GDM1 (cell line): ENCODE measurements at regions not wholly inside any gene's neighbourhood (a gene's known extent, or its start where the extent isn't known, plus 50 kb on each side); places are given as distances from the start of the nearest gene placed in this dataset.
"Not testable (repeated sequence)": the region's sequence is repeated elsewhere in the genome, so short reads cannot be mapped to it uniquely, and the experiment has no call there.

Source experiments
- DNase-seq: peaks from one replicate; lab custom pipeline; 2025; lab: John Stamatoyannopoulos, UW

DNA sequence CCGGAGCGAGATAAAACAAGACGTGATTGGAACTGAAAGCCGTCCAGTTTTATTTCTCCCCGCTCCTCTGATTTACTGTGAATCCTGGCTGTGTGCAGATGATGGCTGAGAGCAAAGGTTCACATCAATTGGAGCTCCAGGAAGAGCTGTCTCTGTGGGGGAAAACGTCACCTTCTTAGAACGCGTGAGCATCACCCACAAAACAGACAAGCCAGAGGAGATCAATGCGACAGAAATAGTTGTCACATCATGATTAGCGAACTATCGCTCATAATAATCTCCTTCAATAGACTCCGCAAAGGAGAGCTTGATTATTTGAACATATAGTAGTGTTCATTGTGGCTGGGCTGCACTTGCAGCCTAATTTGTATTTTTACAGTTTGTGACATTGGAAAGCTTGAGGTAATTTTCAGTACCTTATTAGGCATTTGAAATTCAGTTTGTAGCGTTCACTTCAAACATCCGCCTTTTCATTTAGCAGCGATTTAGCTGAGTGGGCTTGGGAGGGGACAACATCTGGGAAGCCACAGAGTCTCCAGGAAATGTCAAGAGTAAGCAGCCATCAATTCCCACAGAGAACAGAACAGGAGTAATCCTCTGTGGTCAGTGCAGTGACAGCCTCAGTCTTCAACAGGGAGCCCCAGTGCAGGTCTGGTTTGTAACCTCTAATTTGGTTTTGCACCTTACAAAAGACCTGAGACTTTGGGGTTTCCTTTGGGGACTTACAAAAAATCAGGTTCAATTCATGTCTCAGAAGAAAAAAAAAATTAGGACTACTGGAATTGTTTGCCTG is 276.8 kb upstream of the PFKP start:
- DNase-seq: no peak

DNA sequence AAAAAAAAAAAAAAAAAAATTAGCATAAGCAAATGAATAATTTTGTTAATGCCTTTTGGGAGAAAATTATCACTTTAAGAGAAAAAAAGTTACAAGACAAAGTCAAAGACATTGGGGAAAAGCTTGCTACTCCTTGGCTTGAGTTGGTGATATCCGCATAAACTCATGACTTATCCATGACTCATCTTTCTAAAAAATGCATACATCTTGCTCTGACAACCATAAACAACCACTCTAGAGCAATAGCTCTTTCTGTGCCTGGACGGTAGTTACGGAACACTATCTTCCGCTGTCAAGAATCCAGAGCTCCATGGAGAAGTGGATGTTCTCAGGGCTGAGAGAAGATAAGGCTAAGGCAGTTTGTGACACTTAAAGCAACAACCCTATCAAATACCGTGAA is 281.1 kb upstream of the PFKP start:
- DNase-seq: no peak

DNA sequence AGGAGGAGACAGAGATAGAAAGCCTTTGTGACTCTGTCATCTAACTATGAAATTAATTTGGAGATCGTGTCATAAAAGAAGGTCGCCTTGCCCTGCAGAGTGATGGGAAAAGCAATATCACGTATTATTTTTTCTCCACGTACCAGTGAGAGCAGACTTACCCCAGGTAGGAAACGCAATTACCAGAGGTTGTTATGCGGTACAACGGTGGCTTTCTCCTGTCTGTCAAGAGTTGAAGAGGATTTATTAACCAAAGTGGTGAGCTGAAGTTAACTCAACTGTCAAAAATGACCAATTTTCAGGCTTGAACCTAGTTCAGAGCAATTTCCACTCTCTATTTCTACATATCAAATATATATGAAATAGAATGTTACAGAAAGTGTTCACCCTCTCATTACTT is 282.6 kb upstream of the PFKP start:
- DNase-seq: no peak

DNA sequence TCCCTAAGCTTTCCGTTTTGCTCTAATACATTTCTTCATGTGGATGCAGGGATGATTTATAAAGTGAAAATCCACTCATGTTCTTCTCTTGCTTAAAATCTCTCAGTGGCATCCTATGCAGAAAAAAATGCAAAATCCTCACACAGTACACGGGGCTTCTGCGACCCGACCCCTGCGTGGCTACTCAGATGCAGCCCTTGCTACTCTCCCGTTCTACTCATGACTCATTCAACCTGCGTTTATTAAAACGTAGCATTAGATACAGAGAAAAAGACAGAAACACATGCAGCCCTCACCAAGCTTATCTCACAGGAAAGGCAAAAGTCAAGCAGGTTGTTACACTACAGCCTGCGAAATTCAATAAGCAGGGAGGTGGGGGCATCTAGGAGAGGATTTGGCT is 284.4 kb upstream of the PFKP start:
- no peak for DNase-seq

DNA sequence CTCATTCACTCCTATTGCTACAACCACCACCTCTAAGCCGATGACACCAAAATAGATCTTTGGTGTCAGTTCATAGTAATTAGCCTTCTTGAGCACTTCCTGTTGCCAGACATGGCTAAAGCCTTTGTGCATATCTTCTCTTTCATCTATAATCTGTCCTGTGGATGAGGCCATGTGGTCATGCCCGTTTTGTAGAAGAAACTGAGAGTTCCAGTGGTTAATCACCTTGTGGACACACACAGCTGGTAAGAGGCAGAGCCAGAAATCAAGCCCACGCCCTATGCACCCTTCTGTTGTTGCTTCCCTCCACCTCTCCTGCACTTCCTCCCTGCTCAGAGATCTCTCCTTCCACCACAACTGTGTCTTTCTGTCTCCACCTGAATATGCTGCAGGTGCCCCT is 285.1 kb upstream of the PFKP start:
- DNase-seq: no peak

- DNase-seq: no peak
Observed at GRCh38 chr10:2777666-2778355, 289.5 kb upstream of the PFKP start.

DNA sequence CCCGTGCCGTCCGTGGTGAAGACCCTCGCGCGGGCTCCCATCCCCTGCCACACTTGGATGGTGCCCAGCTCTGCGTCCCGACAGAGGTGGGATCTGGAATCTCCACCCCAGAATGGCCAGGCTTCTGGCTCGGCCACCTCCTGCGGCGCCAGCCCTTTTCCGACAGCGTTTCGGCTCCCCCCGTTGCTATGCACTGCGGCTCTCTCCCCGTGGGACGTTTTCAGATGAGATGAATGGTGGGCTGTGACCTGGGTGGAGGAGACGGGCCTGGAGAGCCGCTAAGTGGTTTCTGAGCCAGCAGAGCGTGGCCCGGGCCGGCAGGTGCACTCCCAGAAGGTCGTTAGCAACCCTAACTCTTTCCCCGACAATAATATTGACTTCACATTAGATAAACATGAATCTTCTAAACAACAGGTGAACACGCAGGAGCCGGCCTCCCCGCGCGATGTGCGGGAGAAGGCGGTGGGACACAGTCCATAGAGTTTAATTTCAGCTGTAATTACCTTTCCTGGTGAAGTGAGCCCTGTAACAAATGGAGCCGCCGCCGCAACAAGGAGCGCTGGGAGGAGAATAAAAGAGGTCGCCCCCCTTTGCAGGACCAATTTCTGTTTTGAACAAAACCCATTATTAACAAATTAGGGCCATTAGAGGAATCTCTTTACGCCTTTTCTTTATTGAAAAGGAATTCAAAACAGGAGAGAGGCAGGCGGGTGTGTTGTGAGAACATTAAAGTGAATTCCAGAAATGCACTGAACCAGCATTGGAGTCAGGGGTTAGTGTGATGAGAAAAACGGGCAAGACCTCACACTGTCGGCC is 294.3 kb upstream of the PFKP start:
- DNase-seq: no peak

- DNase-seq: no peak
Observed at GRCh38 chr10:2772135-2772534, 295.2 kb upstream of the PFKP start.

DNA sequence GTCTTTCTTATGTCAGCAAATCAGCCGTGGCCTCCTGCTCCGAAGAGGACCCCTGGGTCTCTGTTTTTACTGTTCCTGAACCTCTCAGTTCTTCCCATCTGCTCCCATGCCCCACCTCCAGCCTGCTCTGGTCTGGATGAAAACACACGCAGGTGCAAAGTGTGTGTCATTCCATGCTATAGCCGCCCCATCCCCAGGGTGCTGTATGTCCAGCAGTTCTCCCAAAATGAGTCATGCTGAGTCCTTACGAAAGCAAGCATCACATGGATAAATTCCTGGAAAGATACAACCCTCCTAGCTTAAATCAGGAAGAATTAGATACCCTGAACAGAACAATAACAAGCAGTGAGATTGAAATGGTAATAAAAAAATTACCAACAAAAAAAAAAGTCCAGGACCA is 300.1 kb upstream of the PFKP start:
- DNase-seq: not testable (repeated sequence)

DNA sequence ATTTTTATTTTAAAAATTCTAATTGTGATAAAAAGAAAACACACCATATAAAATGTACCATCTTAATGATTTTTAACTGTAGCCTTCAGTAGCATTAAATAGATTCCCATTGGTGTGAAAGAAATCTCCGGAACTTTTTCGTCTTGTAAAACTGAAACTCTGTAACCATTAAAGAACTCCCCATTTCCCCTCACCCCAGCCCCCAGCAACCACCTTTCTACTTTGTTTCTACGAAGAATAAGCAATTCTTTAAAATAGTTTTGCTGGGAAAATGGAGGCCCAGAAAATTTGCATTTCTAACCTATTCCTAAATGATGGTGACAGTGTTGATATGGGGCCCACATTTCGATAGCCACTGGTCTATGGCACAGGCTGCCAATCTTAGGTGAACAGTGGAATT is 305.4 kb upstream of the PFKP start:
- no peak for DNase-seq

GRCh38 chr10:2761311-2761710 is 306.0 kb upstream of the PFKP start:
- DNase-seq: no peak

GRCh38 chr10:2760736-2761135 is 306.6 kb upstream of the PFKP start:
- no peak for DNase-seq

DNA sequence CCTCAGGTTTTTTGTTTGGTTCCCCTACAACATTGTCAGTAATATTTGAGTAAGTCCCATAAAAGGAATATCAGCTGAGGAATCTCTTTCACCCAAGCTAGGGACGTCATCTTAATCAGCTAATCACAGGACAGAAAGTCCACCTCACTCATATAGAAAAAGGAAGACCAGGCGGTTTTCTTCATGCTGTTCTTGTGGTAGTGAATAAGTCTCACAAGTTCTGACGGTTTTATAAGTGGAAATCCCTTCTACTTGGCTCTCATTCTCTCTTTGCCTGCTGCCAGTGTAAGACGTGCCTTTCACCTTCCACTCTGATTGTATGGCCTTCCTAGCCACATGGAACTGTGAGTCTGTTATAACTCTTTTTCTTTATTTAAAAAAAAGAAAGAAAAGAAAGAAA is 308.1 kb upstream of the PFKP start:
- DNase-seq: no peak

DNA sequence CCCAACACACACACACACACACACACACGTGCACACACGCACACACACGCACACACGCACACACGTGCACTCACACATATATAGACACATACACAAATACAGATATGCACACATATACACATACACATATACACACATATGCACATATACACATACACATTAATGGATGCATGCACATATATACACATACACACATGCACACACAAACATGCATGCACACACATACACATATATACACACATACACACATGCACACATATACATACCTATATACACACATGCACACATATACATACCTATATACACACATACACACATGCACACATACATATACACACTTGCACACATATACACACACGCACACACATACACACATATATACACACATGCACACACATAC is 312.4 kb upstream of the PFKP start:
- no peak for DNase-seq

DNA sequence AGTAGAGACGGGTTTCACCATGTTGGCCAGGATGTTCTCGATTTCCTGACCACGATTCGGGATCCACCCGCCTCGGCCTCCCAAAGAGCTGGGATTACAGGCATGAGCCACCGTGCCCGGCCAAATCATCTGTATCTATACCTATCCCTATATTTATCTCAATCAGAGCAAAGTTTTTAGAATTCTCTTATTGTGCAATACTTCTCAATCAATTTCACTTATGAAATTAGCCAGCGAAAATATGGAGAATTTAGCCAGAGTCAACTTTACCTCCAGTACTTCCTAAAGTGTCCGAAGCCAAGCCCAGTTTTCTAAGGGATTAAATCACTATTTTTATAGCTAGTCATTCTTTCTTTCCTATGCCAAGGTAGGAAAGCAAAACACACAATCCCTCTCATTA is 319.1 kb upstream of the PFKP start:
- no peak for DNase-seq

DNA sequence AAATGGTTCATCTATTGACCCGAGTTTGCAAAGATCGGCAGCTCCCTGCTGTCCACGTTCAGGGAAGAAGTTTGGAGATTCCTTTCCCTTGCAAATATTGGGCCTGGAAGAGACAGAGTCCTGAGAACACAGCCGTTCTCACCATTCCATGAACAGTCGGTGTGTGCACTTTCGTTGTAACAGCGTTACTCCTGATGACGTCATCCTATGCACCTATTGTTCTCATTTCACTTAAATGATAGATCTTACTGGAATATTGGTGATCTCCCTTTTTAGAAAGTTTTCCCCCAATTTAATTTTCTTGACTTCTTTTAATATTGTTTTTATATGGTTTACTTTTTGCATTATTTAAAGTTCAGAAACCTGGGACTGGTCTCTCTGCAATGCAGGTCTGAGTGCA is 320.7 kb upstream of the PFKP start:
- no peak for DNase-seq

GRCh38 chr10:2745666-2746065 is 321.7 kb upstream of the PFKP start:
- no peak for DNase-seq

GRCh38 chr10:2744547-2745200 is 322.7 kb upstream of the PFKP start:
- DNase-seq: no peak

- DNase-seq: no peak
Observed at GRCh38 chr10:2734603-2735002, 332.7 kb upstream of the PFKP start.

- no peak for DNase-seq
Observed at GRCh38 chr10:2733278-2733963, 333.9 kb upstream of the PFKP start.

- no peak for DNase-seq
Observed at GRCh38 chr10:2731940-2732339, 335.4 kb upstream of the PFKP start.

- DNase-seq: no peak
Observed at GRCh38 chr10:2729197-2729596, 338.2 kb upstream of the PFKP start.
